Thoracic aorta (tissue), 2 donors: ENCODE measurements at regions not wholly inside any gene's neighbourhood (a gene's known extent, or its start where the extent isn't known, plus 50 kb on each side); places are given as distances from the start of the nearest gene placed in this dataset.

Experiments used
- ATAC-seq: fragments of 150-250 bp; one replicate; pipeline ENCODE4 v1.8.0; 2017; ENCODE audit warnings: low read depth; ENCODE audit not compliant: insufficient number of reproducible peaks, low FRiP score
- DNase-seq: peaks from one replicate; pipeline ENCODE4 v3.0.0-alpha.2; 2020; ENCODE audit warnings: low spot score
- H3K27ac ChIP-seq, 2 donors: fragments of 200-600 bp; sonication (generic); 1 replicate in 1 of 2; 2 replicates in 1 of 2; pipeline ENCODE4 v1.5.1; 2016; ENCODE audit warnings: mild to moderate bottlenecking in 2 of 2, moderate library complexity in 2 of 2
- H3K27me3 ChIP-seq: fragments of 200-600 bp; sonication (generic); replicated peaks from 2 replicates; pipeline ENCODE4 v1.6.0; 2016; ENCODE audit warnings: mild to moderate bottlenecking; ENCODE audit not compliant: insufficient read depth
- H3K36me3 ChIP-seq: fragments of 200-600 bp; sonication (generic); one replicate; pipeline ENCODE4 v1.5.1; 2016
- H3K4me1 ChIP-seq, 2 donors: fragments of 200-600 bp; sonication (generic); 1 replicate in 1 of 2; 2 replicates in 1 of 2; pipeline versions ENCODE4 v1.5.1 to v1.6.0; 2016; ENCODE audit warnings: low read depth in 2 of 2, mild to moderate bottlenecking in 1 of 2; ENCODE audit not compliant: control insufficient read depth in 1 of 2
- H3K4me3 ChIP-seq: fragments of 200-600 bp; sonication (generic); 2 replicates; pipeline ENCODE4 v1.5.1; 2016; ENCODE audit warnings: mild to moderate bottlenecking
- H3K9me3 ChIP-seq: fragments of 200-600 bp; sonication (generic); 2 replicates; pipeline ENCODE4 v1.5.1; 2016
- CTCF ChIP-seq: fragments of 200-600 bp; sonication (generic); IDR thresholded peaks from one replicate; pipeline ENCODE4 v1.5.1; 2019; ENCODE audit warnings: antibody characterized with exemption

- DNase-seq (no peak), ATAC-seq (no peak)
- Histone ChIP-seq H3K36me3 (no peaks in the 10 kb centered on the region), H3K27ac (no peak overlapping the region), H3K9me3 (no peaks in the 10 kb centered on the region), H3K4me3 (no peak overlapping the region), H3K4me1 (no peaks in the 10 kb centered on the region), H3K27me3 (no peaks in the 10 kb centered on the region)
- TF ChIP-seq CTCF, result no peak
These were observed 132.5 kb upstream of the FER start for GRCh38 chr5:108615216-108615615.

GRCh38 chr5:108607421-108607820 lies 140.3 kb upstream of the FER start:
- no peaks in the 10 kb centered on the region for H3K9me3 ChIP-seq
- TF ChIP-seq CTCF, result no peak
- ATAC-seq (no peak), DNase-seq (no peak)
- no peak overlapping the region for H3K4me3 ChIP-seq
- H3K4me1 ChIP-seq, result no peaks in the 10 kb centered on the region
- no peak overlapping the region for H3K27ac ChIP-seq
- no peaks in the 10 kb centered on the region for H3K27me3 ChIP-seq
- H3K36me3 ChIP-seq, result no peaks in the 10 kb centered on the region

- no peak overlapping the region for H3K27ac ChIP-seq
- no peaks in the 10 kb centered on the region for H3K36me3 ChIP-seq
- ATAC-seq, result no peak
- no peak overlapping the region for H3K4me3 ChIP-seq
- no peak for DNase-seq
- H3K9me3 ChIP-seq, result no peaks in the 10 kb centered on the region
- H3K27me3 ChIP-seq, result no peaks in the 10 kb centered on the region
- TF ChIP-seq CTCF, result no peak
- no peaks in the 10 kb centered on the region for H3K4me1 ChIP-seq
These were observed 141.5 kb upstream of the FER start for GRCh38 chr5:108606185-108606584.

GRCh38 chr5:108602830-108603229 lies 144.9 kb upstream of the FER start:
- DNase-seq (no peak), ATAC-seq (no peak)
- H3K36me3 ChIP-seq, result no peaks in the 10 kb centered on the region
- no peaks in the 10 kb centered on the region for H3K4me1 ChIP-seq
- H3K9me3 ChIP-seq, result no peaks in the 10 kb centered on the region
- H3K27me3 ChIP-seq, result no peaks in the 10 kb centered on the region
- no peak for TF ChIP-seq CTCF
- no peak overlapping the region for H3K4me3 ChIP-seq
- H3K27ac ChIP-seq, result no peak overlapping the region

- H3K36me3 ChIP-seq, result no peaks in the 10 kb centered on the region
- TF ChIP-seq CTCF, result no peak
- ATAC-seq (no peak), DNase-seq (no peak)
- no peaks in the 10 kb centered on the region for H3K9me3 ChIP-seq
- H3K27me3 ChIP-seq, result no peaks in the 10 kb centered on the region
- H3K4me1 ChIP-seq, result no peaks in the 10 kb centered on the region
- H3K27ac ChIP-seq, result no peak overlapping the region
- H3K4me3 ChIP-seq, result no peak overlapping the region
These were observed 156.9 kb upstream of the FER start for GRCh38 chr5:108590799-108591198.
